Stimulated activated CD8-positive, alpha-beta memory T cell treated with anti-CD3 and anti-CD28 coated beads, Interleukin-2, amount 100 ng/mL, for 48 hours (primary cell): ENCODE measurements at regions not wholly inside any gene's neighbourhood (a gene's known extent, or its start where the extent isn't known, plus 50 kb on each side); places are given as distances from the start of the nearest gene placed in this dataset.

Experiments
- DNase-seq, 2 donors: peaks; one replicate each; pipeline ENCODE4 v3.0.0-alpha.2; 2020; ENCODE audit warnings: low read depth in 2 of 2

- DNase-seq: no peak
These were observed 434.9 kb upstream of the THRB start for GRCh38 chr3:24929521-24929920.

DNA sequence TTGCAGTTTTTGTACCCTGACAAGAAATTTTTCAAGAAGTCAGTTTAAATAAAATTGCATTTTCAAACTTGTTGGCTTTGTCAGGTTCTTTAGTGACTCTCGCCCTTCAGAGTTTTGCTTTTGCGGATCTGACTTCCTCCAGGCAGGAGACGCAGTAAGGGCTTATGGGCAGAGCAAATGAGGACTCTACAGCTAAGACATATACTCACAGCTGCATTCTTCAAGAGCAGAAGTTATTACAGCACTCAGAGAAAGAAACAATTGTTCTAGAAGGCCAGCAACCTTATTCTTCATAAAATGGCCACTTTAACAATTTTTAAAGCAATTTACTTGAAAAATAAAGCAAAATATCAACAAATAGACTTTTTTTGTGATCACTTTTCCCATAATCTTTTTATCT is 438.8 kb upstream of the THRB start:
- DNase-seq: no peak

DNA sequence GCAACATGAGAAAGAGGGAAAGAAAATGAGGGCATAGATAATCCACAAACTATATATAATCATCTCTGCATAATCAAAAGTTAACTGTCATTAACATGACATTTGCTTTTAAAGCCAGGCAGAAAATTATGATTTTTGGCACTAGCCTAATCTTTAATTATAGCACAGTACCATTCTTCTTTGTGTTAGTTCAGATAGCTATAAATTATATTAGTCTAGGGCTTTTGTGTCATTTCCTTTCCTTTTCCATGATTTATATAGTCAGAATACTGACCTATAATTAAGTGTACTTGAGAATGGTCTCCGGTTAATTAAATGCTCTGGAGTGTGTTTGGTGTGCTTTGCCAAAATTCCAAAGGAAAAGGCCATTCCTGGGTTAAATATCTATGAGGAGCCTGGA is 441.9 kb upstream of the THRB start:
- DNase-seq: no peak

GRCh38 chr3:24937228-24937627 is 442.6 kb upstream of the THRB start:
- no peak for DNase-seq

GRCh38 chr3:24937780-24938179 is 443.1 kb upstream of the THRB start:
- DNase-seq: no peak

GRCh38 chr3:24943961-24944360 is 449.3 kb upstream of the THRB start:
- DNase-seq: no peak

DNA sequence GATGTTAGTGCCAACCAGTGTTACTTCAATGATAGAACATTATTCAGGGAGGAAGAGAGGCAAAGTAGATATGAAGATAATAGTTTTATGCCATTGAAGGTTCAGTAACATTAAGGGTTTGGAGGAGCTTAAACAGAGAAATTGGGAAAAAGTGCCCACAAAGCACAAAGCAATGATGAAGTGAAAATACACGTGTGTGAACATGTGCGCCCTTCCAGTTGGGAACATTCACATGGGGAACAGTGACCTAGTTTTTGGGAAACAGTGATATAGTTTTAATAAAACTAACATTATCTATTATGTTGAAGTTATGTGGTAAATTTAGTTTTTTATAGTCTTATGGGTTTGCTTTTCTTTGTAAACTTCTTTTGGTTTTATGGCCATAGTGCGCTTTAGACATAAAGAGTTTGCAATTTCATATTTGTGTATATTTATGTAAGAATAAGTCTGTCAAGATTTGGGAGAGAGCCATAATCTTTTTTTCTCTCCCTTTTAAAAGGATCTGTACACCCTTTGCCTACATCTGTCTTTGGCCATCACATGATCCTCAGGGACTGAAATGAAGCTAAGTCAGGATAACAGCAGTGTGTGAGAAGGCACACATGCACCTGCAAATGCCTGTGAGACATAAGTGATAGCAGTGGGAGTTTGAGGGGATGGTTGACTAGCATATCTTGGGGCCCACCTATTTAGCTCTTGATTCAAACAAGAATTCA is 450.3 kb upstream of the THRB start:
- DNase-seq: no peak

GRCh38 chr3:24945563-24945962 is 450.9 kb upstream of the THRB start:
- DNase-seq: no peak

DNA sequence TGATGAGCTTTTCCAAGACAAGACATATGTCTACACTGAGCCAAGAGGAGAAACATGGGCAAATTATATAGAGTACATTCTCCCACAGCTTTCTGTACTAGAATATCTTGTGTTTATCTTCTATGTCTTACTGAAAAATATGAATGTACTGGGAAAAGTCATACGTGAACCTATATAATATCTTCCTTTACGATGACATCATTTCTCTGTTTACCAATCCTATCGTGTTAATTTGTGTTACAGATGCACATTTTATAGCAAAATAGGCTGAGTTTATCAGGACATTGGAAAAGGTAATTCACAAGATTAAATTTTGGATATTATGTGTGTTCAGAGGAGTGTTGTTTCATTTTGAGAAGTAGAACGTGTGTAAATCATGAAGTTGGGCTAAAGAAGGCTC is 452.5 kb upstream of the THRB start:
- DNase-seq: no peak

DNA sequence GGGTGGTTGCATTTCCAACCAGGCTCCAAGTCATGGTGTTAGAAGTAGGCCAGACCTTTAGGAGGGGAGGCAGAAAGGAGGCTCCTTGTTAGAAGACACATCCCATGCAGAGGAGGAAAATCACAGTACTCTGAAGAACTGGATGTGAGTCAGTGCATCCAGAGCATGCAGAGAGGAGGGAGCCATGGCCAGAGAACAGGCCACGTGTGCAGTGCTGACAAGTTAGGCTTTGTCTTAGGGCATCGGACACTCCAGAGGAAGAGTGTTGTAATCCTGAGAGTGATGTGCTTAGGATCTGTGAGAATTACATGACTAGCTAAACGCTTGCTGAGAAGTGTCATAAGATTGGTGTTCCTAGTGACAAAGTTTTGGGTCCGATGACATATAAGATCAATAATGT is 456.5 kb upstream of the THRB start:
- DNase-seq: no peak

- DNase-seq: no peak
These were observed 457.7 kb upstream of the THRB start for GRCh38 chr3:24952388-24952787.

DNA sequence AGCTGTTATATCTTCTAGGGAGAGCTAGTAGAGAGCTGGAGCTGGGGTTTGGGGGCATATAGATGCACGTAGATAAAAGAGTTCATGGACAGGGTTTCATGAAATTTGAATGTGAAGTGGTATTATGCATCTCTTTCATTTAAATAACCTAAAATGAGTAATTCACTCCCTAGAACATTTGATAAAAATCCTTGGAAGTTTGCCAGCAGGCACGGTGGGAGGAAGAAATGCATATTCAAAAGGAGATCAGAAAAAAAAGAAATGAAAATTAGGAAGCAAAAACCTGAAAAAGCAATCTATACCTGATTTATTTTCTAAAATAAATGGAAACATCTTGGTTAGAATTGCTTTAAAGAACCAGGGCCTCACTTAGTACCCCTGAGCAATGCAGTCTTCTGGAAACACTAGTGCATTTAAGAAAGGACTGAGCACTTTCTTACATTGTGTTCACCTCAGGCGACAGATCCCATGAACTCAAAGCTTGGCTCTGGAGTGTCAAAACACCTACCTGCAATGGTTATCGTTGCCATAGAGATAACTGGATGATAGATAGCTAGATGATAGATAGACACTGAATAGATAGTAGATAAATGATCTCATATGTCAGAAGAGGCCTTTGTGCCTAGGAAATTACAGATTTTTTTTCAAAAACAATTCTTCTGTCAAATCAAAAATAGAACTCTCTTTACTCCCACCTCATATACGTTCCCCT is 458.6 kb upstream of the THRB start:
- no peak for DNase-seq

DNA sequence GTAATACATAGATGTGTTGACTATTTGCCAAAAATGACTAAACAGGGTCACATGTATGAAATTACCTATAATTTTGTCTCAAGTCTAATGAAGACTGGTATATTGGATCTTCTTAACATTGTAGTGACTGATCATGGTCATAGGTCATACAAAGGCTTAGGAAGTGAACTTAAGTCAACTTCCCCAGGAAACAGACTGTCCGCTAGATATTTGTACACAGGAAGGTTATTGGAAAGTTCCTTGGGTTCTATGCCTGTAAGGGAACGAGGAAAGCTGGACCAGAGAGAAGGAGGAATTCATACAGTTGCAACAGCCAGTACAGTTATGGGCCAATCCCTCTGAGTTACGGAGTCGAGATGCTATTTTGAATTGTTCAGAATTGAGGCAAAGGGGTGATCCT is 462.0 kb upstream of the THRB start:
- DNase-seq: no peak

DNA sequence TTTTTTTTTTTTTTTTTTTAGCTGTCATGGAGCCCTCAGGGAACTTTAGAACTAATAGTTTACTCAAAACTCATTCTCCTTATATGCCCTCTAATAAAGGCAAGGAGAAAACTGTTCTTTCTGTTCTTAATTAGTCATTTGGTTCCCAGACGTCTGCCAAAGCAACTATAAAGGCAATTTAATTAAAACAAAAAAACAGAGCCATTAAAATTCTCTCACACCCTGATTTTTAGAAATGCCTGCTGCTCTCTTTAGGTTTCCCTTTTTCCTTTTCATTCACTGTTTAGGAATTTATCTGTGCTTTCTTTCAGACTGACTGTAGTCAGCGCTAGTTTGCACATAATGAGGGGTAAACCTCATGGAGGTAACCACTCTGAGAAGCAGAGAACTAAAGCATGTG is 463.6 kb upstream of the THRB start:
- no peak for DNase-seq

DNA sequence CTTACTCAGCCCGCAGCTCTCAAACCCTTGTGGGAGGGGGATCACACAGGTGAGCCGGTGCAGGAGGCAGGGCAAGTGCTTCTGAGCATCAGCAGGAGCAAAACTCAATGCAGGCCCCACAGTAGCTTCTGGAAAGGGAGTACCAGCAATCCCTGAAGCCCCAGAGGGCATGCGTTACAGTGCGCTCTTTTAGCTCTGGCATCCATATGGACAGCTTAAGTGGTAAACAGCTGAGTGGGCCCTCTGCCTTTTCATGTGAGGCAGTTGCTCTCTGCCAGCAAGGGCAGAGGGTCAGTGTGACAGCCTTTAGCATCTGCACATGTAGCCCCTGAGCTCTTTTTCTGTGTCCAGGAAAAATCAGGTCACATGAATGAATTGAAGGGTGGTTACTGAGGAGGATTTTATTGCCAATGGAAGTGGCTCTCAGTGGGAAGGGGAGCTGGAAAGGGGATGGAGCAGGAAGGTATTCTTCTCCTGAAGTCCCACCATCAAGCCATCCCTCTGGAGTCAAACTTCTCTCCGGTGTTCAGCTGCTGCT is 464.3 kb upstream of the THRB start:
- DNase-seq: no peak

DNA sequence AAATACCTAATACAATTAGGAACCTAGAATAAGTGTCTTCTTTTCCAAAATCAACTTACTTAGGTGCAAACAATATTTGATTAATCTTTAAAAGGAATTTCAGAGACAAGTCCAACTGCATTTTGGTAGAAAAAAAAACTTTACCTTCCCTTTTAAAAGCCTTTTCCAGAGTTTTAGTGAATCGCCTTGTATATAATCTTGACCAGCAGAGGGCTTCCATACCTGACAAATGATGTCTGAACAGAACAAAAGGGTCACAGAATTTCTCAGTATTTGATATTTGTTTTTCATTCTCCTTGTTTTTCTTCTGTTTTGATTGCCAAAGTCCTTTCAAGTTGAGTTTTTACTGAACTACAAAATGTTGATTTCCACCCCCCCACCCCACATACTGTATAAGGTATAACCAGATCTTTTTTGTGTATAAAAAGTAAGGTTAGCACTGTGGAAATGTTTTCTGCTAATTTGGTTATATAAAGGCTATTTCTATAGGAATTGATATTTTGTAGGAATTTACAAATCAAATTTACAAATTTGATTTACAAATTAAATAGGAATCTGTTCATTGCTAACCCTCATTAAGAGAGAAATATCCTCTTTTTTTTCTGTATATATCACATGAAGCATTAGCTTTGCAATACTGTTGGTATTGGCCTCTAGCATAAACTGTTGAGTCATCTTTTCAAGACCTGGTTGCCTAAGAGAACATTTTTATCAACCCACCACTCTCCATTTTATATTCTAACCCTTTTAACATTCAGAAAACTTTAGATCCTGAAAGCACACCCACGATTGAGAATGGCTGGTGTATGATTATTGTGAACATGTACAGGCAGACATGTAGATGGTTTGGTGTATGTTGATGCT is 464.1 kb upstream of the RARB start:
- no peak for DNase-seq

DNA sequence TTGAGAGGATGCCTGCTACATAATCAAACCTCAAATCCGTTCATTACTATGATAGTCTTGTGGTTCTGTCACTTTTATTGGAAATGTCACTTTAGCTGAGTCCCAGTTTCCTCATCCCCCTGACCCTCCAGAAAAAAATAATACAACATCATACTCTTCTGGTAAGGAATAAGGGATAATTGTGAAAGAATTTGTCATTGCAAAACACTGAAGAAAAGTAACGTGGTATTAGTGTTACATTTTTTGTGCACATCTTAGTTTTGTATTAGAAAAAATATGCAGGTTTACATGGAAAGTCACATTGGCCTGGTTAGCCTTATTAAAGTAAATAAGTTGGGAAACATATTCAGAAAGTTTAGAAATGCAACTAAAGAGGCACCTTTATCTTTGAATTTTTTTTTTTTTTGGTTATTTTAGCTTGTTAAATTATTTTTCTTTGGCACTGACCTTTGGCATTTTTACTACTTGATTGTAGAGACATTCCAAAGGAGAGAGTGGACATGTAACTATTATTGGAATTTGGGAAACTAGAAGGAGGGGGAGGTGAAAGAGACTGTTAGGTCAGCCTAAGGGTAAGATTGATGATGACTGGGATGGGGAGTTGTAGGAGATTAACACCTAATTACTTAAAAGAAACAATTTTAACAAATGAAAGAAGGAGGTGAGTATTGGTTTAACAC is 462.2 kb upstream of the RARB start:
- no peak for DNase-seq

DNA sequence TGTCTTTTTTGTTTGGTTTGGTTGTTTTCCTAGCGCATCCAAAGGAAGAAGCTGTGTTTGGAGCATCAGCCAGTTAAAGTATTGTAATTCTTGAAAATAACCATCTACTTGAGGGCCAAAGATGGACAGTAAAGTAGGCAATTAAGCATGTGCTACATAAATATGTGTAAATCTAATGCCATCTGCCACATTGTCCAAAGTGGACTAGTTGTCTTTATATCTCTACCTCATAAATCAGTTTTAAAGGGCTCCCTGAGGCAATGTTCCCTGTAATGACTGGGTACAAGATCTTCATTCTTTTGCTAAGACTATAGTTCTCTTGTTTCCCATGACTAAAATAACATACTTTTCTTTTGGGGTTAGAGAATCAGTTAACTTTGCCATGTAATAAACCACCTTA is 460.0 kb upstream of the RARB start:
- no peak for DNase-seq

- DNase-seq: no peak
These were observed 455.6 kb upstream of the RARB start for GRCh38 chr3:24972491-24972890.

DNA sequence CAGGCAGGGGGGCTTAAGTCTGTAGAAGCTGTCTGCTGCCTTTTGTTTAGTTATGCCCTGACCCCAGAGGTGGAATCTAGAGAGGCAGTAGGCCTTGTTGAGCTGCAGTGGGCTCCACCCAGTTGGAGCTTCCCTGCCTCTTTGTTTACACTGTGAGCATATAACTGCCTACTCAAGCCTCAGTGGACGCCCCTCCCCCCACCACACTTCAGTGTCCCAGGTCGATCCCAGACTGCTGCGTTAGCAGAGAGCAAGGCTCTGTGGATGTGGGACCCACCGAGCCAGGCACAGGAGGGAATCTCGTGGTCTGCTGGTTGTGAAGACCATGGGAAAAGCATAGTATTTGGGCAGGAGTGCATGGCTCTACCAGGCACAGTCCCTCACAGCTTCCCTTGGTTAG is 446.8 kb upstream of the RARB start:
- no peak for DNase-seq

- no peak for DNase-seq
These were observed 446.1 kb upstream of the RARB start for GRCh38 chr3:24981924-24982323.

DNA sequence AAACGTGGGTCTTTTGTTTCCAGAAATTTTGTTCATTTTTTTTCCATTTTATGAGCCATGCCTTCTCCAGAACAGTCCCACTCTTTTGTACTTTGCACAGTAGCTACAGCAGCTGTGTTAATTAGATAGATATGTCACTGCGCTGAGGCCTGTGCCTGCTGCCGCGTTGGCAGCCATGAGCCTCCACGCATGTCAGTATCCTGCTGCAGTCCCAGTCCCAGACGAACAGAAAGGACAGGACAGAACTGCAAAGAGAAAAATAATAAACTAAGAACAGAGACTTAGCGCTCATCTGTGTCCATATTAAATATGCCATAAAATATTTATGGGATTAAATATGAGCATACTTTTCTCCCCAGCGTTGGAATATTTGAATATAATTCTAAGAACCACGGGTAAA is 442.4 kb upstream of the RARB start:
- no peak for DNase-seq
